Prostate gland (tissue), 2 donors: ENCODE measurements at regions not wholly inside any gene's neighbourhood (a gene's known extent, or its start where the extent isn't known, plus 50 kb on each side); places are given as distances from the start of the nearest gene placed in this dataset.

Experiments used
- POLR2AphosphoS5 ChIP-seq: sonication (generic); formaldehyde crosslinking; IDR thresholded peaks from one replicate; pipeline ENCODE4 v1.6.1; 2017; ENCODE audit warnings: antibody characterized with exemption
- TF ChIP-seq, protein P1 (sequence below), 4 experiments: fragments of 200-600 bp in 2 of 4; fragments of 450-650 bp in 2 of 4; sonication (generic) in 2 of 4; IDR thresholded peaks; 1 replicate in 3 of 4; 2 replicates in 1 of 4; pipeline ENCODE4 v1.5.1; 2016 to 2019; ENCODE audit warnings: antibody characterized with exemption in 4 of 4, mild to moderate bottlenecking in 2 of 4, moderate library complexity in 2 of 4

- TF ChIP-seq, protein P1, sequence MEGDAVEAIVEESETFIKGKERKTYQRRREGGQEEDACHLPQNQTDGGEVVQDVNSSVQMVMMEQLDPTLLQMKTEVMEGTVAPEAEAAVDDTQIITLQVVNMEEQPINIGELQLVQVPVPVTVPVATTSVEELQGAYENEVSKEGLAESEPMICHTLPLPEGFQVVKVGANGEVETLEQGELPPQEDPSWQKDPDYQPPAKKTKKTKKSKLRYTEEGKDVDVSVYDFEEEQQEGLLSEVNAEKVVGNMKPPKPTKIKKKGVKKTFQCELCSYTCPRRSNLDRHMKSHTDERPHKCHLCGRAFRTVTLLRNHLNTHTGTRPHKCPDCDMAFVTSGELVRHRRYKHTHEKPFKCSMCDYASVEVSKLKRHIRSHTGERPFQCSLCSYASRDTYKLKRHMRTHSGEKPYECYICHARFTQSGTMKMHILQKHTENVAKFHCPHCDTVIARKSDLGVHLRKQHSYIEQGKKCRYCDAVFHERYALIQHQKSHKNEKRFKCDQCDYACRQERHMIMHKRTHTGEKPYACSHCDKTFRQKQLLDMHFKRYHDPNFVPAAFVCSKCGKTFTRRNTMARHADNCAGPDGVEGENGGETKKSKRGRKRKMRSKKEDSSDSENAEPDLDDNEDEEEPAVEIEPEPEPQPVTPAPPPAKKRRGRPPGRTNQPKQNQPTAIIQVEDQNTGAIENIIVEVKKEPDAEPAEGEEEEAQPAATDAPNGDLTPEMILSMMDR (IDR thresholded peaks at IDR 0.05), result no peak
- TF ChIP-seq POLR2AphosphoS5, result no peak
Measured at GRCh38 chr4:148515248-148515647, 73.0 kb upstream of the NR3C2 start.
